HFFc6 (cell line): ENCODE measurements at regions not wholly inside any gene's neighbourhood (a gene's known extent, or its start where the extent isn't known, plus 50 kb on each side); places are given as distances from the start of the nearest gene placed in this dataset.
"Not testable (repeated sequence)": the region's sequence is repeated elsewhere in the genome, so short reads cannot be mapped to it uniquely, and the experiment has no call there.

Experiments used
- DNase-seq: peaks from one replicate; pipeline ENCODE4 v3.0.0-alpha.2; 2018
- H3K27ac Mint-ChIP-seq: 2 replicates; pipeline ENCODE4 v1.8.0; 2020; ENCODE audit warnings: mild to moderate bottlenecking, mixed read lengths
- H3K27me3 Mint-ChIP-seq: 2 replicates; pipeline ENCODE4 v1.8.0; 2021; ENCODE audit warnings: mild to moderate bottlenecking, moderate library complexity, mixed read lengths; ENCODE audit not compliant: insufficient read depth
- H3K36me3 Mint-ChIP-seq: 2 replicates; pipeline ENCODE4 v1.8.0; 2021; ENCODE audit warnings: low read depth, mixed read lengths
- H3K4me1 Mint-ChIP-seq: 2 replicates; pipeline ENCODE4 v1.8.0; 2020; ENCODE audit warnings: low read depth, mixed read lengths
- H3K4me3 Mint-ChIP-seq: 2 replicates; pipeline ENCODE4 v1.8.0; 2020; ENCODE audit warnings: mild to moderate bottlenecking, moderate library complexity, mixed read lengths
- H3K9me3 Mint-ChIP-seq: 2 replicates; pipeline ENCODE4 v1.8.0; 2020; ENCODE audit warnings: mild to moderate bottlenecking, mixed read lengths
- TF ChIP-seq, protein P1 (sequence below): fragments of 200-600 bp; sonication (generic); IDR thresholded peaks from 2 replicates; pipeline ENCODE4 v1.5.0; 2021; ENCODE audit warnings: antibody characterized with exemption, mild to moderate bottlenecking

DNA sequence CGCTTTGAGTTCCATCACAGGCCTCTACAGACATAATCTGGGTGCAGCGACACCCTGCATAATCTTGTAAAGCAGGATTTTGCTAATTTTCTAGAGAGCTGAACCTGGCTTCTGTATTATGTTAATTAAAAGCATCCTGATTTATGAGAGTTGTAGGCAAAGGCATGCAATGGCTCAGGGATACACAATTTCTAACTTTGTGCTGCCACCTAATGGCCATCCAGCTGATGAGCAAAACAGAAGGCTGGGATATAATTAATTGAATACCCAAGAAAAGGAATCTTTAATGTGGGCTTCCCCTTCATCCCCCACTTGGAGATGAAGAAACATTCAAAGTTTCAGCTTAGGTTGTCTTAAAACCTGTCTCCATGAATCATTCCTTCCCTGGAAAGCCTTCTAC is 78.1 kb downstream of the BMP15 start:
- peak; percentile 3 for DNase-seq
- Mint-ChIP-seq H3K9me3 (no peaks in the 10 kb centered on the region), H3K27ac (no peak overlapping the region), H3K4me3 (no peak overlapping the region), H3K4me1 (no peaks in the 10 kb centered on the region), H3K36me3 (no peaks in the 10 kb centered on the region), H3K27me3 (no peaks in the 10 kb centered on the region; the same call in 1 of the 2 replicates)
- TF ChIP-seq, protein P1, sequence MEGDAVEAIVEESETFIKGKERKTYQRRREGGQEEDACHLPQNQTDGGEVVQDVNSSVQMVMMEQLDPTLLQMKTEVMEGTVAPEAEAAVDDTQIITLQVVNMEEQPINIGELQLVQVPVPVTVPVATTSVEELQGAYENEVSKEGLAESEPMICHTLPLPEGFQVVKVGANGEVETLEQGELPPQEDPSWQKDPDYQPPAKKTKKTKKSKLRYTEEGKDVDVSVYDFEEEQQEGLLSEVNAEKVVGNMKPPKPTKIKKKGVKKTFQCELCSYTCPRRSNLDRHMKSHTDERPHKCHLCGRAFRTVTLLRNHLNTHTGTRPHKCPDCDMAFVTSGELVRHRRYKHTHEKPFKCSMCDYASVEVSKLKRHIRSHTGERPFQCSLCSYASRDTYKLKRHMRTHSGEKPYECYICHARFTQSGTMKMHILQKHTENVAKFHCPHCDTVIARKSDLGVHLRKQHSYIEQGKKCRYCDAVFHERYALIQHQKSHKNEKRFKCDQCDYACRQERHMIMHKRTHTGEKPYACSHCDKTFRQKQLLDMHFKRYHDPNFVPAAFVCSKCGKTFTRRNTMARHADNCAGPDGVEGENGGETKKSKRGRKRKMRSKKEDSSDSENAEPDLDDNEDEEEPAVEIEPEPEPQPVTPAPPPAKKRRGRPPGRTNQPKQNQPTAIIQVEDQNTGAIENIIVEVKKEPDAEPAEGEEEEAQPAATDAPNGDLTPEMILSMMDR = peak; percentile 64; the same call in 1 of the 2 replicates

DNA sequence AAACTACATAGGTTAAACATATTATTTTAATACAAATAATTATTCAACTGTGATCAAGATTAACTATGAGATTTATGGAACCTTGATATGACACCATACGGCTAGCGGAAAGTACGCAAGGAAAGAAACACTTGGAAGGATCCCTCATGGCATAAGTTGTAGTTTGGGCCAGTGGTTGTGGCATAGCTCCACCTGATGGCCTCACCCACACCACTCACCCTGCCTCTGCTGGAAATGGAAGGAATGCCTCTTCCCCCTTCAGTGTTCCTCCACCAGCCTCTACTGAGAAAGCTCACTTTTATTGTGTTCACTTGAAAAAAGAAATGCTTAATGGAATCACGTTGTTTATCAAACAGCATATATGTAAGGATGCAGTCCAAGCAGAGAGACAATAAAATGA is 86.4 kb downstream of the BMP15 start:
- TF ChIP-seq, protein P1 = no peak
- H3K9me3 Mint-ChIP-seq = peaks cover 4% of the 10 kb centered on the region; the same call in 1 of the 2 replicates
- peaks cover 3% of the 10 kb centered on the region; the same call in 1 of the 2 replicates for H3K27me3 Mint-ChIP-seq
- H3K4me3 Mint-ChIP-seq = no peak overlapping the region
- H3K36me3 Mint-ChIP-seq = no peaks in the 10 kb centered on the region
- no peak for DNase-seq
- H3K27ac Mint-ChIP-seq = no peak overlapping the region
- no peaks in the 10 kb centered on the region for H3K4me1 Mint-ChIP-seq

DNA sequence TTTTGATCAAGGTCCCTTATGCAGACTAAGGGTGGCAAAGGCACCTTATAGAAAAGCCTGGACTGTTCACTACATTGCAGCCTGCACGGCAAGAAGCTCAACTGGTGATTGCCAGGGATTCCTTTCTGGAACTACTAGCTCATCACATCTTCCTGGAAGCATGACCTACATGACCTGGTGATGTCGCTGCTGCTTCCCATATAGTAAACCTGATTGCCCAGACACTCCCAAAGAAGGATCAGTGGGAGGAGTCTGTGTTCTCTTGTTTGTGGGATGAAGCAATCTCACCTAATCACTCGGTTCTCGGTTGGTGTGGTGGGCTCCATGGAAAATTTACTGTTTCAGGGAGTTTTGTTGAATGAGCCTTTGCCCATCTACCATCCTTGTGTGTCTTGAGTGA is 89.8 kb downstream of the BMP15 start:
- not testable (repeated sequence) for H3K4me1 Mint-ChIP-seq, H3K27me3 Mint-ChIP-seq, H3K27ac Mint-ChIP-seq, H3K36me3 Mint-ChIP-seq, H3K9me3 Mint-ChIP-seq, H3K4me3 Mint-ChIP-seq, DNase-seq

DNA sequence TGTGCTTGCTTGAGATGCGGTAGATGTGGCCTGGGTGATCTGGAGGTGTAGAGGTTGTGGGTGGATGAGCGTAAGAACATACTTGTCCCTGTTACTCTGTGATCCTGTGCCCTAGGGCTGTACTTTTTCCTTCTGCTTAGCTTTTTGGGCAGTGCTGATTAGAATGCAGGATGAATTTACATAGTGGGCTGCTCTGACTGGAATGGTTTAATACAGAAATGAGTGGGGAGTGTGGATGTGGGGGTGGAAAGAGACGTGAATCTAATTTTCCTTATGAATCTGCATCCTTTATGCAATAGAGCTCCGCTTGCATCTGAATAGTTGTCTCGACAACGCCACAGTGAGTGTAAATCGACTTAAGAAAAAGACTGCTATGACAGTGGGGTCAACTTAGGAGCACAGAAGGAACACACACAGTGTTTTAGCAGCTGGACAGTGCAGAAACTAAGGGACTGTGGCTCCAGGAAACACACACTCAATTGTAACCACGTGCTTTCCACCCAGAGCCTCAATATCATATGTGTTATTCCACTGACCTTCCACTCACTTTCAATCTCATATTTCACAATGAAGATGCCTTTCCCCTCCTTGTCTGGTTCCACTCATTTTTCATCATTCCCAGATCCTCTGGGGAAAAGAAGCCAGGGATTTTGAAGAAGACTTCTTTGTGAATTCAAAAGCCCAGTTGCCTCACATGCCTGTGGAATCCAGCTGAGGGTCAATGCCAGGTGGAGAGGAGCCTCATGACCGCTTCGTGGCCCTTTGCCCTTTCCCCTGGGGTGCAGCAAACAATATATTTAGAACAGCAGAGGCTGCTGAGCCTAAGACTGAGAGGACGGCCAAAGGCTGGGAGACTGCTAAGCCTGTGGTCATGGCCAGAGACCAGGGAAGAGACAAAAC is 91.4 kb downstream of the BMP15 start:
- not testable (repeated sequence) for H3K27ac Mint-ChIP-seq, H3K9me3 Mint-ChIP-seq, H3K36me3 Mint-ChIP-seq, H3K4me1 Mint-ChIP-seq, H3K4me3 Mint-ChIP-seq, DNase-seq, H3K27me3 Mint-ChIP-seq

DNA sequence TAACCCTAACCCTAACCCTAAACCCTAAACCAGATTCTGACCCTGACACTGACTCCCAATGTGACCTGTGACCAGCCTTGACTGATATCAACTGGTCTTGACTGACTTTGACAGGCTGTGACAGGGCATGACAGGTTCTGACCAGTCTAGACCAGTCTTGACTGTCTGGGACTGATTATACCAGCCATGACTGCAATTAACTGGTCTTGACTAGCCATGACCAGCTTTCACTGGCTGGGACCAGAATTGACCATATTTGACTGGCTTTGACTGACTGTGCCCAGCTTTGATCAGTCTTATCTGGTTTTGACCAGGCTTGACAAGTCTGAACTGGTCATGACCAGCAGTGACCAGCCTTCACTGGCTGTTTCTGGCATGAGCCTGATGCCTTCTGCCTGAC is 95.5 kb downstream of the BMP15 start:
- H3K4me1 Mint-ChIP-seq = no peaks in the 10 kb centered on the region
- TF ChIP-seq, protein P1 = no peak
- H3K27me3 Mint-ChIP-seq = peaks cover 2% of the 10 kb centered on the region
- no peak overlapping the region for H3K4me3 Mint-ChIP-seq
- peaks cover 5% of the 10 kb centered on the region for H3K9me3 Mint-ChIP-seq
- H3K27ac Mint-ChIP-seq = no peak overlapping the region
- H3K36me3 Mint-ChIP-seq = no peaks in the 10 kb centered on the region
- DNase-seq = no peak

DNA sequence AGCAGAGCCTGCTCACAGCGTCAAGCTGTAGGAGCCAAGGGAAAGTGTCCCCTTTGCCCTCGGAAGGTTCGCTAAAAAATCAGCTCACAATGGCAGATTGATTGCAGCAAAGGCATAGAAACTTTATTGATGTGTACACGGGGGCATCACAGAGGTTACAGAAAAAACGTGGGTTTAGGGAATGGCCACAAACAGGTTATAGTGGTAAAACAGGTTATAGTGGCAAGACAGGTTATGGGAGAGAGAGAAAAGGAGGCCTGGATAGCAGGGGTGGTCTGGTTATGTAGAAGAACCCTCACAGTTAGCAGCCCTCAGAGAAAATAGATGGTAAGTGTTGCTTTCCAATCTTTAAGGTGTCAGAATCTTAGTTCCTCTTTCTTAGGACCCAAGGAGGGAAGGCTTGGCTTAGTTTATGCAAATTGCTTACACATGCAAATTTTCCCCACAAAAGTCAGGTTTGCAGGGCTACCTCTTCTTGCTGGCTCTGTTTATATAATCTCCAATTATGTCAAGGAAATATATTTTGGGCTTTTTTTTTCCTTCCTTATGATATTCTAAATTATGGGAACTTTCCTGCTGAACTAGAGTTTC is 113.7 kb downstream of the BMP15 start:
- TF ChIP-seq, protein P1 = no peak
- Mint-ChIP-seq H3K9me3 (0 out of 2 replicates have a peak, but pooled peaks cover 3% of the 10 kb centered on the region), H3K27me3 (no peaks in the 10 kb centered on the region; the same call in none of the 2 replicates), H3K4me3 (no peak overlapping the region), H3K36me3 (no peaks in the 10 kb centered on the region), H3K27ac (no peak overlapping the region), H3K4me1 (no peaks in the 10 kb centered on the region)
- DNase-seq = no peak
